Activated T-helper 1 cell treated with anti-CD3 and anti-CD28 coated beads, Interleukin-12 subunit alpha, Interleukin-12 subunit beta, Interleukin-2, Interleukin-4 antibody, amounts not matched to agents 30 ng/mL and 10 ng/mL and 1 ng/mL, durations not matched to agents 14 hours and 24 hours and 36 hours (primary cell): ENCODE measurements at regions not wholly inside any gene's neighbourhood (a gene's known extent, or its start where the extent isn't known, plus 50 kb on each side); places are given as distances from the start of the nearest gene placed in this dataset.

Experiments used
- DNase-seq: peaks from one replicate; pipeline ENCODE4 v3.0.0; 2021; ENCODE audit warnings: low spot score
- H3K27ac Mint-ChIP-seq: one replicate; pipeline ENCODE4 v1.8.0; 2021; ENCODE audit warnings: mild to moderate bottlenecking, mixed read lengths
- H3K27me3 Mint-ChIP-seq: one replicate; pipeline ENCODE4 v1.8.0; 2022; ENCODE audit warnings: mild to moderate bottlenecking, moderate library complexity, mixed read lengths; ENCODE audit not compliant: insufficient read depth
- H3K36me3 Mint-ChIP-seq: one replicate; pipeline ENCODE4 v1.8.0; 2021; ENCODE audit warnings: low read depth, mixed read lengths
- H3K4me1 Mint-ChIP-seq: one replicate; pipeline ENCODE4 v1.8.0; 2021; ENCODE audit warnings: low read depth, mixed read lengths
- H3K4me3 Mint-ChIP-seq: one replicate; pipeline ENCODE4 v1.8.0; 2021; ENCODE audit warnings: mild to moderate bottlenecking, moderate library complexity, mixed read lengths
- H3K9me3 Mint-ChIP-seq: one replicate; pipeline ENCODE4 v1.8.0; 2021; ENCODE audit warnings: mixed read lengths
- intact Hi-C: fragments of 100-400 bp; cut with micrococcal nuclease; formaldehyde crosslinking; loops from one replicate; pipeline ENCODE4 v1.15.1; 2024

DNA sequence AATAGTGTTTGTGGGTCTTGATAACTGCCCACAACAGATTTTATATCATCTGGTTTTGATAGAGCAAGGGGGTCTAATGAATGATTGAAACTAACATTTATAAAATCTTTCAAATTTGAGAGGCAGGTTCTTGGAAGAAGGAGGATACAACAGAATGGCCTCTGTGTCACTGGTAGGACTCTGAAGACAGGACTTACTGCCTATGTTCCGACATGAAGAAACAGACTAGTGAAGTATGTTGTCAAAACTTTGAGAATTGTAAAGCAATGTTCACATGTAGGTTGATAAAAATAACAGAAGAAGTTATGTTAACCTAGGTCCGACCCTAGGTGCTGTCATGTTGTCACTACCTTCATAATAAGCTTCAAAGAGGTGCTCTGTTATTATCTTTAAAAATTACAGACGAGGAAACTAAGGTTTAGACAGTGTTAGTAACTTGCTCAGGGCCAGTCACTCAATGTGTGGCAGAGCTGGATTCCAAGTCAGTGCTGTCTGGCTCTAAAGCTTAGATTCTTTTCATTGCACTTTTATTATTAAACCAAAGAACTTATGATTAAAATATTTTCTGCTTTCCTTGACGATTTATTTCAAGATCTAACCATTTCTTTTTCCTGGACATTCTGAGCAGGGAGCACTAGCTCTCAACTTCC is 146.2 kb downstream of the RPIA start:
- Mint-ChIP-seq H3K9me3 (no peaks in the 10 kb centered on the region), H3K4me3 (no peak overlapping the region), H3K36me3 (no peaks in the 10 kb centered on the region), H3K27me3 (peaks cover 16% of the 10 kb centered on the region), H3K4me1 (no peaks in the 10 kb centered on the region), H3K27ac (no peak overlapping the region)
- intact Hi-C loops, result no loop called here
- no peak for DNase-seq

DNA sequence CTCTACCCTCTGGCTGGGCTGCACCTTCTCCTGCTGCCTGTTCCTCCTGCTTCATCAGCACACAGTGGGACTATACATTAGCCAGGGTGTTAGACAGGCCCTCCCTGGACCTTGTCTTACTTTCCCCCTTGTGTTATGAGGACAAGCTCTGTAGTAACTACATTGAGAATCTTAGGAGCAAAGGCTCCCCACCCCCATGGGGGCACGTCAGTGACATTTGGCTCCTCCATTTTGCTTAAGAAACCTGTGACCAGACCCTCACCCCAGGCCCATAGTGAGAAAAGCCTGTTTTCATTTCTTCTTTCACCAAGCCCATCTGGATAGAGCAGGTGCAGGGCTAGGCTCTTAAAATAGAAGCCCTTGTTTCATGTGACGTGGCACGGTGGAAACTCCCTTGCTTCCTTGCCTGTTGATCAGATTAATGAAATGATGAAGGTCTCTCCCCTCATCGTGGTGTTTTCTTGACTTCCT is 146.7 kb downstream of the RPIA start:
- intact Hi-C loops, result no loop called here
- H3K27ac Mint-ChIP-seq, result no peak overlapping the region
- no peaks in the 10 kb centered on the region for H3K36me3 Mint-ChIP-seq
- no peaks in the 10 kb centered on the region for H3K9me3 Mint-ChIP-seq
- peaks cover 14% of the 10 kb centered on the region for H3K27me3 Mint-ChIP-seq
- H3K4me1 Mint-ChIP-seq, result no peaks in the 10 kb centered on the region
- no peak overlapping the region for H3K4me3 Mint-ChIP-seq
- no peak for DNase-seq

DNA sequence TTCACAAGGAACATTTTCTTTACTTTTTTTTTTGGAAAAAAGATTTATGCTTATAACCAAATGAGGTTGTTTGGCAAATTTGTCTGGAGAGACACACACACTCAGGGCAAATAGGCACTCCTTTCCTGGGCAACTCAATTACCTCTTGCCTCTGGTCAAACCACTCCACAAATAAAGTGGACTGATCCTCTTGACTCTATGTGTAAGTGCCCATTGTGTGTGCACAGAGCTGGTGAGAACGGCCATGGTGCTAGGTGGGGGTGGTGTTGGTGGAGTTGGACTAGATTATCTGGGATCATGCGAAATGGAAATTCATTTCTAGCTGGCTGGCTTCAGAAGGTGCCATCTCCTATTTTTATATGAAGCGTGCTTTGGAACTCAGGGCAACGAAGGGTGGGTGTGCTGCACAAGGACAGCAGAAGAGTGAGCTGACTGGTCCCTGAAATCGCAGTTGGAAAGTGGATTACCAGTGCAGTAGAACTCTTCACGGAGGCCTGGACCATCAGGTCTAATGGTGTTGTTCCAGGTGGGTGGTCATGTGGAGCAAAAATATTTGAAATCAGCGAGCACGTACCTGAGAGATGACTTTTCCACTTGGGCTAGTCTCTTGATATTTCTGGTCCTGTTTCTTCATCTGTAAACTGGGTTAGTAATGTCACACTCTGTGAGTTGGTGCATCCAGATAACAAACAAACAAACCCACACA is 149.9 kb downstream of the RPIA start:
- intact Hi-C loops, result no loop called here
- no peak overlapping the region for H3K4me3 Mint-ChIP-seq
- H3K4me1 Mint-ChIP-seq, result no peaks in the 10 kb centered on the region
- no peak overlapping the region for H3K27ac Mint-ChIP-seq
- H3K27me3 Mint-ChIP-seq, result peaks cover 21% of the 10 kb centered on the region
- H3K9me3 Mint-ChIP-seq, result no peaks in the 10 kb centered on the region
- H3K36me3 Mint-ChIP-seq, result no peaks in the 10 kb centered on the region
- no peak for DNase-seq

DNA sequence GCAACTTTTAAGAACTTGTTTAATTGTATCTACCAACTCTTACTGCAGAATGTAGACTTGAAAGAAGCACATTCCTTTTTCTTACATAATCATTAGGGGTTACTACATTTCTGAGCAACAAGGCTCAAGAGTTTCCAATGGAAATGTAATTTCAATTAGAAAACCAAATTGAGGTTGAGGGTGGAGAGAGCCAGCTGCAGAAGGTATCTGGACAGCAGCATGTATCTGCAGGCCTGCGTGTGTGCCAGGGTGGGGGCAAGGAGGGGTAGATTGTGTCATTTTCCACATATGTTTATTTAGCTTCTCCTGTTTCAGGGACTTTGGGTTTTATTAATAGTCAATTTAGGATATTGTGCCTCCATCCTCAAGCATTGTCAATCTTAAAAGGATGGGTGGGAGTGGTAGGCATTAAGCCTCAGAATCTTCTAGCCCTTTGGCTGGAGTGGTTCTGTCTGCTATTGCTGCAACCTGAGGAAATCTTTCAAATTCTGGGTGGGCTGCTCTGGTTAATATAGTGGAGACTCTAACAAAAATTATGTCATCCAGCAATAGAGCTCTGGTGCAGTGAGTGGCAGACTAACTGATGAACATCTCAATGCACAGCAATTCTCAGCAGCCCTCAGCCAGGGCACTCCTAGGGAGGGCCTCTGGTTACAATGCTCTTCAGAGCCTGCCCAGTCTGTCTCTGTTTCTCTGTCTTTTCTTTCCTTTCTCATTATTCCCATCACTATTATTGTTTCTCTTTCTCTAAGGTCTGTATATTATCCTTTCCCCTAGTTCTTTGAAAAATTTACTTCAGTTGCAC is 151.4 kb downstream of the RPIA start:
- DNase-seq, result no peak
- intact Hi-C loops, result no loop called here
- Mint-ChIP-seq H3K36me3 (no peaks in the 10 kb centered on the region), H3K4me1 (no peaks in the 10 kb centered on the region), H3K27me3 (peaks cover 21% of the 10 kb centered on the region), H3K4me3 (no peak overlapping the region), H3K27ac (no peak overlapping the region), H3K9me3 (no peaks in the 10 kb centered on the region)

DNA sequence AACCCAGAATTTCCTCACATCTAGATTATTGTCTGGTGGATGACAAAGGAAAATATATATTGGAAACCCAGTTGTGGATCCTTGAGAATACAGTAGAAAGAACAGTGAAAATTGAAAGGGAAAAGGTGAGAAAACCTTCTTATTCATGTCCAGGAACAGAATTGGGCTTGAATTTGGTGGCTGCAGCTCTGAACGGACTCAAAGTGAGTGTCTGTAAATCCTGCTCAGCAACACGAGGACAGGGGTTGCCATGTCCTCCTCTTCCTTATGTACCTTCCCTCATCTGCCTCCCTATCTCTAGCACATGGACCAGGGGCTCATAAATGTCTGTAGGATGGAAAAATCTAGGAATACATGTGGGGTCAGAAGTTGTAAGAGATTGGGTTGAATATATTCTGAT is 152.2 kb downstream of the RPIA start:
- H3K4me3 Mint-ChIP-seq, result no peak overlapping the region
- no peak overlapping the region for H3K27ac Mint-ChIP-seq
- H3K4me1 Mint-ChIP-seq, result no peaks in the 10 kb centered on the region
- H3K36me3 Mint-ChIP-seq, result no peaks in the 10 kb centered on the region
- no peak for DNase-seq
- intact Hi-C loops, result no loop called here
- H3K9me3 Mint-ChIP-seq, result no peaks in the 10 kb centered on the region
- peaks cover 17% of the 10 kb centered on the region for H3K27me3 Mint-ChIP-seq

DNA sequence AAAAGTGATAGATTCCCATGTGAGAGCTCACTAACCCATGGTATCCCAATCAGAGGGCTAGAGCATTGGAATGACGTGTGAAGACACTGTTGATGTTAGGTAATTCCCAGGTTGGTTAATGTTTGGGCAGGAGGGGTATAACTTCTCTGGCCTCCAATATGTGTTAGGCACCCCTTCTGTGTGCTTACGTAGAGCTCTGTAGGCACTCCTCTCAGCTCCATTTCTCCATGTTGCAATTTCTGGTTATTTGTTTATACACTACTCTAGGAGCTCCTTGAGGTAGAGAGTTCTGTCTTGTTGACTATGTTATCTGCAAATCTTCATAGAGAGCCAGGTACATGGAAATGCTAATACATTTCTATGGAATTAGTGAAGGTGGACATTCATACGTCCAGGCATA is 153.5 kb downstream of the RPIA start:
- Mint-ChIP-seq H3K27me3 (peaks cover 18% of the 10 kb centered on the region), H3K4me1 (no peaks in the 10 kb centered on the region), H3K9me3 (no peaks in the 10 kb centered on the region), H3K4me3 (no peak overlapping the region), H3K27ac (no peak overlapping the region), H3K36me3 (no peaks in the 10 kb centered on the region)
- intact Hi-C loops, result no loop called here
- DNase-seq, result no peak

DNA sequence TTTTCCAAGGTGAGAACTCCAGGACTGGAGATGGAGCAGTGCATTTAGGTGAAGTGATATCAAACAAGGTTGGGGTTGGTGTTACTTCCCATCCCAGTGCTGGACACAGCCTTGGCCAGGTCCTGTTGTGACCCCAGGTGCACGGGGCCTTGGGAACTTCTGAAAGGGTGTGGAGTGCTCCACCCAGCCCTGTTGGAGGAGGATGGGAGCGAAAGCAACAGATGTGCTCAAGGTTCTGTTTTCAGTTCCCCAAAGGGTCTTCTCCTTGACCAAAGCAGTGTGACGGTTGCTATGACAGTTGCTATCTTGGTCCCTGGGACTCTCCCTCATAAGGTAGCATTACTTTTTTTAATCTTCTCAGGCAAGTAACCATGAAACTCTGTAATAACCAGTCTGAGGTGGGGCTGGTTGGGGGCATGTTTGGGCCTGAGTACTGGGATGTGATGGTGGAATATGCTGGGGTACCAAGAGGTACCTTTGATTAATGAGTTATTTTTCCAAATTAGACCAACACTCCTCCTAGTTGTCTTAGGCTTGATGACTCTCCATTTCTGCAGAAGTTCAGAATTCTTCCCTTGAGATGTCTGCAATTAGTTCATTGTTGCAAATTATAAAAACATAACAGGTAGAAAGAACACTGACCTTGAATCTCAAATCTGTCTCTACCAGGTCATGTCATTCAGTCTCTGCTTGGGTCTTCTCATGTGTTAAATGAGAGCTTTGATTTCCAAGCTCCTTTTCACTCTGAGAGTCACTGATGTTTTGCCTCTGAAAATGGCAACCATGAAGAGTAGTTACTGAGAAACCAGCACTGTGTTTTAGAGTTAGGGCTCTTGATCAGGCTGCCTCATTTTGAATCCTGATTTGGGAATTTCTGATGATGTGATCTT is 154.5 kb downstream of the RPIA start:
- Mint-ChIP-seq H3K4me3 (no peak overlapping the region), H3K4me1 (no peaks in the 10 kb centered on the region), H3K36me3 (no peaks in the 10 kb centered on the region), H3K27ac (no peak overlapping the region), H3K27me3 (peaks cover 15% of the 10 kb centered on the region), H3K9me3 (no peaks in the 10 kb centered on the region)
- no peak for DNase-seq
- intact Hi-C loops, result no loop called here

DNA sequence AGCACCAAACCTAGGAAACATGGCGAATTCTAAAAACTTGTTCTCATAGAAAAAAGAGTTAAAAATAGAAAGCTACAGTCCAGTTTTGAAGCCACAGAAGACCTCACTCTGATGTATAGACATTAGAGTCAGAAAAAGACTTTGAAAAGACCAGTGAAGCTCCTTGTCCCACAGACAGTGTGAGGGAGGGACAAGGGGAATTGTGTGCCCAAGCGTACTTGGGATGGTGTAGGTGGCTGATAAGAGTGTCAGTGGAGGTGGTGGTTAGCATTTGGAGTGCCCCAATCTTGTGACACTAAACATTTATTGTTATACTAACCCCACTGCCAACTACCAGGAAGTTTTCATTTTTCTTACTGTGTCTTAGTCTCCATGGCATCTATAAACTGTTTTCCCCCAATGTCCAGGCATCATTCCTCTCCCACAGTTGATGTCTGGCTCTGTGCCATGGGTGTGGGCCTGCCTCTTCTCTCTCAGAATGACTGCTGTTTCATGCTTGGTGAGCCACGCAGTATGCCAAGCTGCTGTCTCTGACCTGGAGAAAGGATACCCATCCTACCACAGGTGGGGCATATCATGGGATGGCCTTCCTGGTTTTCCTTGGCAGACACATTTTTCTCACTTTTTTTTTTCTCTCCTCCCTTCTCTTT is 161.4 kb downstream of the RPIA start:
- Mint-ChIP-seq H3K9me3 (no peaks in the 10 kb centered on the region), H3K27me3 (peaks cover 3% of the 10 kb centered on the region)

DNA sequence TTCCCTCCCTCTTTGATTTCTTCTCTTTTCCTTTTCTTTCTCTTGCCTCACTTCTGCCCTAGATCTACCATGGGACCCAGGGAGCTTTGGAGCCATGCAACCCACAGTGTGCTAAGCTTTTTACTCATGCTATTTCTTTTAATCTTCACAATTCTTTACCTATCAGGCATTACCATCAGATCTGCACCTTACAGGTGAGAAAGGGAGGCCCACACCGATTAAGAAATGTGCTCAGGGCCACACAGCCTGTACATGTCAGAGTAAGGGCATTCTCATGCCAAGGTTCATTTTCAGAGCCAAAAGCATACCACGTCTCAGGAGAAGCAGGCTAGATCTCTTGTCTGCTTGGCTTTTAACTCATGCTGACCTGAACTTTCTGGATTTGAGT is 161.9 kb downstream of the RPIA start:
- no peak overlapping the region for H3K4me3 Mint-ChIP-seq
- DNase-seq, result no peak
- no peaks in the 10 kb centered on the region for H3K9me3 Mint-ChIP-seq
- peaks cover 5% of the 10 kb centered on the region for H3K27me3 Mint-ChIP-seq
- H3K4me1 Mint-ChIP-seq, result peaks cover 9% of the 10 kb centered on the region
- H3K36me3 Mint-ChIP-seq, result no peaks in the 10 kb centered on the region
- intact Hi-C loops, result no loop called here
- no peak overlapping the region for H3K27ac Mint-ChIP-seq

More for the DNA sequence above, 161.4 kb downstream of the RPIA start:
- peaks cover 9% of the 10 kb centered on the region for H3K4me1 Mint-ChIP-seq
- H3K36me3 Mint-ChIP-seq, result no peaks in the 10 kb centered on the region
- no peak overlapping the region for H3K4me3 Mint-ChIP-seq
- intact Hi-C loops, result no loop called here
- H3K27ac Mint-ChIP-seq, result no peak overlapping the region
- no peak for DNase-seq

DNA sequence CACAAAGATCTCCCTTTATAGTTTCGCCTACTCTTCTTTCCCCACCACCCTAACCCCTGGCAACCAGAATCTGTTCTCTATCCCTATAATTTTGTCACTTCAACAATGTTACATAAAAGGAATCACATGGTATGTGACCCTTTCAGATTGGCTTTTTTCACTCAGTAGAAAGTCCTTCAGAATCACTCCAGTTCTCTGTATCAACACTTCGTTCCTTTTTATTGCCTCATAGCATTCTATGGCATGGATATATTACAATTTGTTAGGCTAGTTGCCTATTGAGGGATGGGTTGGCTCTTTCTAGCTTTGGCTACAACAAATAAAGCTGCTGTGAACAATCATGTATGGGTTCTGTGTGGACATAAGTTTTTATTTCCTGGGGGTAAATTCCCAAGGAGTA is 163.1 kb downstream of the RPIA start:
- Mint-ChIP-seq H3K27ac (no peak overlapping the region), H3K4me3 (no peak overlapping the region), H3K4me1 (peaks cover 9% of the 10 kb centered on the region), H3K27me3 (peaks cover 7% of the 10 kb centered on the region), H3K36me3 (no peaks in the 10 kb centered on the region), H3K9me3 (no peaks in the 10 kb centered on the region)
- intact Hi-C loops, result no loop called here
- no peak for DNase-seq

DNA sequence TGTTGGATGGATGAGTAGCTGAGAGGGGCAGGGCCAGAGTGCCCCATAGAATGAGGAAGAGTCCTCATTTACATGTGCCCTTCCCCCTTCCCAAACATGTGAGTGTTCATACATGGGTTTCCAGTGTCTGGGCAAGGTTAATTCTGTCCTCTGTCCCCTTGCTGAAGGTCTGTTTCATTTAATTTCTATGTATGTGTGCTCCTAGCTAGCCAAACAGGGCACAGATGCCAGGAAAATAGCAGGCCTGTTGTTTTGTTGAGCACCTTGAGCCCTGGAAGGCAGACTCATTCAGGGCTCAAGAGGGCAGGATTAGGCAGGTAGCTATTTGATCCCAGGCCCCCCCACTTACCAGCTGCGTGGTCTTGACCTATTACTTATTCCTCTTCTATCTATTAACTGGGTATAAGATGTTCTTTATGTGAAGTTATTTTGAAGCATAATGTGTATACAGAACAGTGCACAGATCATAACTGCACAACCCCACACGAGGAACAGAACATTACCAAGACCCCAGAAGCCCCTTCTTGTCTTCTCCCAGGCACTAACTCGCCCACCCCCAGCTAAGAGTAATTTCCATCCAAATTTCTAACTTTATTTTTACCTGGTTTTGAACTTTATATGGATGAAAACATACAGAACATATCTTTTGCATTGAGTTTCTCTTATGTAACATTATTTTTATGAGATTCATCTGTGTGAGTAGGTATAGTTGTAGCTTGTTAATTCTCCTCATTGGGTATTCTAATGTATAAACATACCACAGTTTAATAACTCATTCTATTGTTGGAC is 164.3 kb downstream of the RPIA start:
- Mint-ChIP-seq H3K27me3 (peaks cover 5% of the 10 kb centered on the region), H3K27ac (no peak overlapping the region), H3K4me1 (peaks cover 9% of the 10 kb centered on the region), H3K36me3 (no peaks in the 10 kb centered on the region), H3K9me3 (no peaks in the 10 kb centered on the region), H3K4me3 (no peak overlapping the region)
- no peak for DNase-seq
- intact Hi-C loops, result no loop called here
